BLaER1 treated with 17β-estradiol and CSF1 and Interleukin-3, amounts not matched to agents 10 nM and 100 nM (cell line): ENCODE measurements at regions not wholly inside any gene's neighbourhood (a gene's known extent, or its start where the extent isn't known, plus 50 kb on each side); places are given as distances from the start of the nearest gene placed in this dataset.

ENCODE experiments used
- H3K27ac ChIP-seq, 11 experiments: shearing (Covaris generic); formaldehyde crosslinking; 2 replicates each; pipeline ENCODE4 v1.8.1; 2022
- H3K27me3 ChIP-seq, 11 experiments: shearing (Covaris generic); formaldehyde crosslinking; 2 replicates each; pipeline ENCODE4 v1.8.1; 2022
- H3K36me3 ChIP-seq, 11 experiments: shearing (Covaris generic); formaldehyde crosslinking; 2 replicates each; pipeline ENCODE4 v1.8.1; 2022
- H3K4me1 ChIP-seq, 10 experiments: shearing (Covaris generic); formaldehyde crosslinking; 2 replicates each; pipeline ENCODE4 v1.8.1; 2022
- H3K4me2 ChIP-seq, 11 experiments: shearing (Covaris generic); formaldehyde crosslinking; 2 replicates each; pipeline ENCODE4 v1.8.1; 2022
- H3K4me3 ChIP-seq, 10 experiments: shearing (Covaris generic); formaldehyde crosslinking; 2 replicates each; pipeline ENCODE4 v1.8.1; 2022
- H3K9ac ChIP-seq, 11 experiments: shearing (Covaris generic); formaldehyde crosslinking; 2 replicates each; pipeline ENCODE4 v1.8.1; 2022
- H3K9me3 ChIP-seq, 11 experiments: shearing (Covaris generic); formaldehyde crosslinking; replicated peaks in 1 of 11; 2 replicates each; pipeline ENCODE4 v1.8.1; 2022
- H4K20me1 ChIP-seq, 11 experiments: shearing (Covaris generic); formaldehyde crosslinking; 2 replicates each; pipeline ENCODE4 v1.8.1; 2022
- Cebpa-rat ChIP-seq, 11 experiments: shearing (Covaris generic); IDR thresholded peaks; 2 replicates each; pipeline ENCODE4 v1.8.1; 2022

- 0 out of 22 replicates have a peak, but pooled peaks cover 0 to 6% (median 0%) of the 10 kb centered on the region in 11 experiments for H4K20me1 ChIP-seq
- H3K36me3 ChIP-seq = no peaks in the 10 kb centered on the region
- H3K27ac ChIP-seq = no peak overlapping the region
- H3K4me2 ChIP-seq = no peak overlapping the region
- no peak overlapping the region for H3K4me3 ChIP-seq
- H3K4me1 ChIP-seq = peaks cover 0 to 3% (median 0%) of the 10 kb centered on the region in 10 experiments; a peak in 6 of 20 replicates
- no peak overlapping the region for H3K9ac ChIP-seq
- TF ChIP-seq Cebpa-rat (IDR thresholded peaks at IDR 0.05) = no peak
- peaks cover 26 to 40% (median 30%) of the 10 kb centered on the region in 11 experiments for H3K27me3 ChIP-seq
- no peaks in the 10 kb centered on the region for H3K9me3 ChIP-seq
These were observed 350.9 kb downstream of the FOXL1 start for GRCh38 chr16:86929057-86929871.

DNA sequence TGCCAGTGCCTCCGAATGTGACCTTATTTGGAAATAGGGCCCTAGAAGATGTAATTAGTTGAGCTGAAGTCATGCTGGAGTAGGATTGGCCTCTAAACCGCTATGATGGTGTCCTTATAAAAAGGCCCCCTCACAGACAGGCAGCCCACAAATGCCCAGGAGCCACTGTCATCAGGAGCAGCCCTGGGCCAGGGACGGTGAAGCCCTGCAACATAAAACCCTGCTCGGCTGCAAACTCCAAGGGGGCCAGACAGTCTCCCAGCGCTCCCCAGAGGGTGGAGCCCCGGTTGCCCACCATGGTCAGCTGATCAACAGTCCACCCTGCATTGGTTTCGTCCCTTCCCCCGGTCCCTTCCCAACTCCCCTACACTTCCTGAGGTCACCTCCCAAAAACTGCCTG lies 351.7 kb downstream of the FOXL1 start:
- Histone ChIP-seq H3K27ac (no peak overlapping the region), H3K36me3 (no peaks in the 10 kb centered on the region), H3K9ac (no peak overlapping the region), H3K4me3 (no peak overlapping the region), H3K4me1 (peaks cover 6 to 10% (median 7%) of the 10 kb centered on the region in 10 experiments), H3K9me3 (no peaks in the 10 kb centered on the region), H4K20me1 (0 out of 22 replicates have a peak, but pooled peaks cover 0 to 6% (median 0%) of the 10 kb centered on the region in 11 experiments), H3K27me3 (peaks cover 26 to 40% (median 30%) of the 10 kb centered on the region in 11 experiments), H3K4me2 (no peak overlapping the region)
- TF ChIP-seq Cebpa-rat (IDR thresholded peaks at IDR 0.05) = no peak

GRCh38 chr16:86930663-86931373 lies 352.5 kb downstream of the FOXL1 start:
- Histone ChIP-seq H3K9me3 (no peaks in the 10 kb centered on the region), H3K27ac (no peak overlapping the region), H3K4me1 (peaks cover 8 to 15% (median 11%) of the 10 kb centered on the region in 10 experiments), H4K20me1 (0 out of 22 replicates have a peak, but pooled peaks cover 0 to 6% (median 0%) of the 10 kb centered on the region in 11 experiments), H3K4me3 (no peak overlapping the region), H3K4me2 (no peak overlapping the region), H3K36me3 (no peaks in the 10 kb centered on the region), H3K9ac (no peak overlapping the region), H3K27me3 (peaks cover 25 to 33% (median 28%) of the 10 kb centered on the region in 11 experiments)
- TF ChIP-seq Cebpa-rat (IDR thresholded peaks at IDR 0.05) = no peak

GRCh38 chr16:86931410-86931941 lies 353.1 kb downstream of the FOXL1 start:
- no peak overlapping the region for H3K27ac ChIP-seq
- no peaks in the 10 kb centered on the region for H3K36me3 ChIP-seq
- H3K4me1 ChIP-seq = peaks cover 8 to 15% (median 11%) of the 10 kb centered on the region in 10 experiments
- no peak overlapping the region for H3K4me2 ChIP-seq
- H4K20me1 ChIP-seq = 0 out of 22 replicates have a peak, but pooled peaks cover 0 to 1% (median 0%) of the 10 kb centered on the region in 11 experiments
- H3K9ac ChIP-seq = no peak overlapping the region
- H3K27me3 ChIP-seq = peaks cover 25 to 32% (median 28%) of the 10 kb centered on the region in 11 experiments
- TF ChIP-seq Cebpa-rat (IDR thresholded peaks at IDR 0.05) = no peak
- H3K4me3 ChIP-seq = no peak overlapping the region
- H3K9me3 ChIP-seq = no peaks in the 10 kb centered on the region

DNA sequence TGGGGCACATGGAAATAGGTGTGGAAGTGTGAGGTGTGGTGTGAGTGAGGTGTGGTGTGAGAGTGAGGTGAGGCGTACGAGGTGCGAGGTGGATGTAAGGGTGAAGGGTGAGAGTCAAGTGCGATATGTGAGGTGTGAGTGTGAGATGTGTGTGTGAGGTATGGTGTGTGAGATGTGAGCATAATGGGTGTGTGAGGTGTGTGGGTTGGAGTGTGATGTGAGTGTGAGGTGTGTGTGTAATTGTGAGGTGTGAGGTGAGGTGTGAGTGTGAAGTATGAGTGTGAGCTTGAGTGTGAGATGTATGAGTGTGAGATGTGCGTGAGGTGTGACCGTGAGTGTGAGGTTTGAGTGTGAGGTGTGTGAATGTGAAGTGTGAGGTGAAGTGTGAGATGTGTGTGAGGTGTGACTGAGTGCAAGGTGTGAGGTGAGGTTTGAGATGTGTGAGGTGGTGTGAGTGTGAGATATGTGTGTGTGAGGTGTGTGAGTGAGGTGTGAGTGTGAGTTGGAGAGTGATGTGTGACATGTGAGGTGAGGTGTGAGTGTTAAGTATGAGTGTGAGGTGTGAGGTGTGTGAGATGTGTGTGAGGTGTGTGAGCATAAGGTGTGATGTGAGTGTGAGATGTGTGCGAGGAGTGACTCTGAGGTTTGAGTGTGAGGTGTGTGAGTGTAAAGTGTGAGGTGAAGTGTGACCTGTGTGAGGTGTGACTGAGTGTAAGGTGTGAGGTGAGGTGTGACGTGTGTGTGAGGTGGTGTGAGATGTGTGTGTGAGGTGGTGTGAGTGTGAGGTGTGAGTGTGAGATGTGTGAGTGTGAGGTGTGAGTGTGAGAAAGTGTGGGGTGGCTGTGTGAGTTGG lies 354.0 kb downstream of the FOXL1 start:
- Histone ChIP-seq H3K9me3 (no peaks in the 10 kb centered on the region), H3K27ac (no peak overlapping the region), H3K4me2 (no peak overlapping the region), H3K4me3 (no peak overlapping the region), H3K27me3 (peaks cover 25 to 32% (median 28%) of the 10 kb centered on the region in 11 experiments), H3K36me3 (no peaks in the 10 kb centered on the region), H3K9ac (no peak overlapping the region), H3K4me1 (peaks cover 8 to 15% (median 11%) of the 10 kb centered on the region in 10 experiments), H4K20me1 (no peaks in the 10 kb centered on the region)
- TF ChIP-seq Cebpa-rat (IDR thresholded peaks at IDR 0.05) = no peak

DNA sequence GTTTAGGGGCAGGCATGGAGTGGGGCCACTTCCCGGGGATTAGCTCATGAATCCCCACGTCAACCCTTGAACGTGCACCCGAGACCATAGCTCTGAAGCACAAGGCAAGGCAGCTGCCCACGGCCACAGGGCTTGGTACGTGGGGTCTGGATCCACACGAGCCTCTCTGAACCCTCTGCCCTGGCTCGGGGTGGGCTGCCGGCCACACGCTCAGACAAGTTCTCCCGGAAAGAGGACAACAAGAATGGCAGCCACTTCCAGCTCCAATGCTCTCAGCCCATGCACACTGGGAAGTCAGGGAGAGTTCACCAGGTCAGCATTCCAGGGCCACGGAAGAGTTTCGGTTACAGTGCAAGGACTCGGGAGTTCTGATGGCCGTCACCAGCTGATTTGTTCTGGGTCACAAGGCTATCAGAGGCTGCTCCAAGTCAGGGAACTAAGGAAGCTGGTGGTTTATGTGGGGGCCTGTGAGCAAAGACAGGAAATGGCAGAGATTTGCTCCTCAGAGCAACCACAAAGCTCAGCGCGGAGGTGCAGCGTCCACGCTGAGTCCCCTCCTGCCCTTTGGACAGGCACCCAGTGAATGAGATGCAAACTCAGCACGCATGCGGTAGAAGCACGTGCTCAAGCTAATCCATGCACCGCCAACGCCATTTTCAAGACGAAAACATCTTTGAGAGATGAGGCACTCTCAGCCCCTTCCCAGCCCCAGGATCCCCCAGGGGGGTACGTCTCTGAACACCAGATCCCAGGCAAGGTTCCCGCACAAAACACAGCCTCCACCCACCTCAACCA lies 356.4 kb downstream of the FOXL1 start:
- Histone ChIP-seq H3K27me3 (peaks cover 8 to 9% (median 9%) of the 10 kb centered on the region in 11 experiments), H3K9me3 (peaks cover 7 to 13% (median 10%) of the 10 kb centered on the region in 11 experiments; a peak in 20 of 22 replicates), H3K4me1 (peaks cover 8 to 15% (median 11%) of the 10 kb centered on the region in 10 experiments), H4K20me1 (no peaks in the 10 kb centered on the region), H3K36me3 (no peaks in the 10 kb centered on the region), H3K9ac (peak overlapping the region in 1 of 11 experiments; percentile 12; a peak in 1 of 22 replicates), H3K4me2 (peak overlapping the region; percentile 17 to 83 (median 64)), H3K4me3 (no peak overlapping the region), H3K27ac (peak overlapping the region in 1 of 11 experiments; percentile 6; a peak in 1 of 22 replicates)
- no peak for TF ChIP-seq Cebpa-rat (IDR thresholded peaks at IDR 0.05)

DNA sequence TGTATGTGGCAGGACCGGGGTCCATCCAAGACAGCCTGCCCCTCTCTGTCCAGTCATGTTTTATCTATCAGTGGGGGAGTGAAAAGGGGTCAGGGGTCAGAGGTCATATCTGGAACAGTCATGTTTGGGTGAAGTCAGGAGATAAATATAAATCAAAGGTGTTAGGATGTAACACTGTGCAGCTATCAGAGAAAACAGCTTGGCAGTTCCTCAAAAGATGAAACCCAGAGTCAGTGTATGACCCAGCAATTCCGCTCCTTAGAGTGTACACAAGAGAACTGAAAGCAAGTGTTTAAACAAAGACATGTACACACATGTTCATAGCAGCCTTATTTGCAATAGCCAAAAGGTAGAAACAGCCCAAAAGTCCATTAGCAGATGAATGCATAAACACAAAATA lies 361.3 kb downstream of the FOXL1 start:
- Histone ChIP-seq H3K9me3 (peaks cover 11 to 24% (median 17%) of the 10 kb centered on the region in 11 experiments; a peak in 20 of 22 replicates), H3K4me2 (no peak overlapping the region), H3K9ac (no peak overlapping the region), H3K4me3 (no peak overlapping the region), H3K27ac (no peak overlapping the region), H3K4me1 (peaks cover 5 to 17% (median 7%) of the 10 kb centered on the region in 10 experiments), H4K20me1 (no peaks in the 10 kb centered on the region), H3K27me3 (no peaks in the 10 kb centered on the region), H3K36me3 (no peaks in the 10 kb centered on the region)
- TF ChIP-seq Cebpa-rat (IDR thresholded peaks at IDR 0.05) = no peak

DNA sequence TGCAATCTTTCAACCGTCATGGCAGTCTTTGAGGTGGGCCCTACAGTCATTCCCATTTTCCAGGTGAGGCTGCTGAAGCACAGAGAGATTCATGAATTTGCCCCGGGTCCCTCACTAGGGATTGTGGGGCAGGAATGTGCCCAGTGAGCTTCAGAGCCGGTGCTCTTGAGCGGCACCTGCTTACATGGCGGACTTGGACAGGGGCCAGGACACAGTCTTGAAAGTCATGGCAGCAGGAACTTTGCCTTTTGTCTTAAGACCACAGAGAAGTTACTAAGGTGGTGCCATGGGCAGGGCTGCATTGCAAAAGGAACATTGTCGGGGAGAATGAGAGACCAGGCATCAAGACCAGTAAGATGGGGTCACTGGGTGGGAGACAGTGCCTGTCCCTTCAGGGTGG lies 363.4 kb downstream of the FOXL1 start:
- peaks cover 11 to 24% (median 17%) of the 10 kb centered on the region in 11 experiments; a peak in 20 of 22 replicates for H3K9me3 ChIP-seq
- H3K27ac ChIP-seq = no peak overlapping the region

More for the DNA sequence above, 363.4 kb downstream of the FOXL1 start:
- H3K36me3 ChIP-seq = no peaks in the 10 kb centered on the region
- H3K4me1 ChIP-seq = peaks cover 0 to 9% (median 0%) of the 10 kb centered on the region in 10 experiments; a peak in 3 of 20 replicates
- peak overlapping the region in 2 of 11 experiments; percentile 6 to 14; a peak in 1 of 22 replicates for H3K4me2 ChIP-seq
- no peak overlapping the region for H3K9ac ChIP-seq
- no peak for TF ChIP-seq Cebpa-rat (IDR thresholded peaks at IDR 0.05)
- no peak overlapping the region for H3K4me3 ChIP-seq
- H4K20me1 ChIP-seq = no peaks in the 10 kb centered on the region
- H3K27me3 ChIP-seq = no peaks in the 10 kb centered on the region
